SK-N-SH (cell line): ENCODE measurements at regions not wholly inside any gene's neighbourhood (a gene's known extent, or its start where the extent isn't known, plus 50 kb on each side); places are given as distances from the start of the nearest gene placed in this dataset.

ENCODE experiments used
- CTCF ChIA-PET: fragments of 300-600, 350-600 bp; formaldehyde crosslinking; extraction: SDS; loops from one replicate; lab custom pipeline; 2021; lab: Yijun Ruan, JAX
- POLR2A ChIA-PET: fragments of 350-600 bp; sonication (Branson Sonifier 250); formaldehyde crosslinking; extraction: SDS; loops from one replicate; lab custom pipeline; 2020; ENCODE audit warnings: antibody characterized with exemption, inconsistent platforms; lab: Yijun Ruan, JAX
- DNase-seq: peaks from one replicate; pipeline ENCODE4 v3.0.0; 2012
- H2AFZ ChIP-seq: fragments of 200-600 bp; sonication (generic); 2 replicates; pipeline ENCODE4 v1.8.1; 2016; ENCODE audit warnings: antibody characterized with exemption, mild to moderate bottlenecking, low read depth
- H3F3A ChIP-seq: fragments of 200-600 bp; sonication (generic); replicated peaks from 2 replicates; pipeline ENCODE3; 2016; ENCODE audit warnings: antibody characterized with exemption, mild to moderate bottlenecking; ENCODE audit not compliant: insufficient read depth
- H3K27ac ChIP-seq, 2 experiments: fragments of 200-500 bp in 1 of 2; fragments of 200-600 bp in 1 of 2; sonication (Bioruptor generic) in 1 of 2; sonication (generic), shearing (Covaris generic) in 1 of 2; 2 replicates each; pipeline versions ENCODE4 v1.5.1 to v1.6.1; 2014 to 2016; ENCODE audit warnings: low read depth in 2 of 2, inconsistent platforms in 1 of 2, low read length in 1 of 2, mild to moderate bottlenecking in 1 of 2, mixed read lengths in 1 of 2
- H3K27me3 ChIP-seq: fragments of 200-600 bp; sonication (generic), shearing (Covaris generic); 2 replicates; pipeline ENCODE4 v1.6.1; 2016; ENCODE audit warnings: mixed run types; ENCODE audit not compliant: insufficient read depth
- H3K36me3 ChIP-seq, 2 experiments: fragments of 200-500 bp in 1 of 2; fragments of 200-600 bp in 1 of 2; sonication (Bioruptor generic) in 1 of 2; sonication (generic) in 1 of 2; replicated peaks in 1 of 2; 2 replicates each; pipeline versions ENCODE3 to v1.5.1; 2014 to 2016; ENCODE audit warnings: low read length in 1 of 2, mild to moderate bottlenecking in 1 of 2; ENCODE audit not compliant: insufficient read depth in 2 of 2, control insufficient read depth in 1 of 2
- H3K4me1 ChIP-seq, 2 experiments: fragments of 200-500 bp in 1 of 2; fragments of 200-600 bp in 1 of 2; sonication (Bioruptor generic) in 1 of 2; sonication (generic), shearing (Covaris generic) in 1 of 2; 2 replicates each; pipeline versions ENCODE4 v1.5.1 to v1.6.1; 2014 to 2016; ENCODE audit warnings: low read depth in 1 of 2, low read length in 1 of 2, mixed run types in 1 of 2; ENCODE audit not compliant: insufficient read depth in 2 of 2, control insufficient read depth in 1 of 2
- H3K4me2 ChIP-seq: fragments of 200-600 bp; sonication (generic), shearing (Covaris generic); 2 replicates; pipeline ENCODE4 v1.6.1; 2017; ENCODE audit warnings: mixed run types
- H3K4me3 ChIP-seq, 2 experiments: fragments of 200-500 bp in 1 of 2; fragments of 200-600 bp in 1 of 2; sonication (Bioruptor generic) in 1 of 2; sonication (generic), shearing (Covaris generic) in 1 of 2; 2 replicates each; pipeline versions ENCODE4 v1.5.1 to v1.8.1; 2014 to 2016; ENCODE audit warnings: low read depth in 2 of 2, inconsistent platforms in 1 of 2, low read length in 1 of 2, mild to moderate bottlenecking in 1 of 2, mixed read lengths in 1 of 2, moderate library complexity in 1 of 2
- H3K79me2 ChIP-seq: fragments of 200-600 bp; sonication (generic); 2 replicates; pipeline ENCODE4 v1.8.1; 2017; ENCODE audit warnings: mild to moderate bottlenecking; ENCODE audit not compliant: insufficient read depth
- H3K9ac ChIP-seq: fragments of 200-600 bp; sonication (generic); 2 replicates; pipeline ENCODE4 v1.6.1; 2017; ENCODE audit warnings: mixed run types
- H3K9me2 ChIP-seq: fragments of 200-600 bp; sonication (generic); 2 replicates; pipeline ENCODE4 v1.6.1; 2017; ENCODE audit warnings: mixed run types
- H3K9me3 ChIP-seq: fragments of 200-600 bp; sonication (generic); 2 replicates; pipeline ENCODE4 v1.6.1; 2017; ENCODE audit warnings: mixed run types, mild to moderate bottlenecking, moderate library complexity
- H4K20me1 ChIP-seq: fragments of 200-600 bp; sonication (generic); 2 replicates; pipeline ENCODE4 v1.6.1; 2017; ENCODE audit warnings: mild to moderate bottlenecking, mixed run types; ENCODE audit not compliant: insufficient read depth
- CHD2 ChIP-seq: fragments of 150-350 bp; IDR thresholded peaks from 2 replicates; pipeline ENCODE4 v1.6.1; 2018; ENCODE audit warnings: low read length; ENCODE audit not compliant: partially characterized antibody
- ELF1 ChIP-seq: IDR thresholded peaks from 2 replicates; pipeline ENCODE4 v1.4.0; 2012
- EP300 ChIP-seq, 2 experiments: IDR thresholded peaks; 2 replicates each; pipeline versions ENCODE4 v1.4.0 to v1.6.1; 2012; ENCODE audit warnings: borderline replicate concordance in 1 of 2, low read depth in 1 of 2, low read length in 1 of 2
- FOSL2 ChIP-seq: IDR thresholded peaks from 2 replicates; pipeline ENCODE4 v1.4.0; 2012; ENCODE audit warnings: low read depth, mild to moderate bottlenecking, moderate library complexity, borderline replicate concordance
- FOXJ3 ChIP-seq: sonication (generic); formaldehyde crosslinking; IDR thresholded peaks from 2 replicates; pipeline ENCODE4 v1.5.1; 2020; ENCODE audit warnings: mild to moderate bottlenecking, missing genetic modification reagents
- FOXM1 ChIP-seq: IDR thresholded peaks from 2 replicates; pipeline ENCODE4 v1.4.0; 2012; ENCODE audit warnings: low read depth, mild to moderate bottlenecking
- GABPA ChIP-seq: IDR thresholded peaks from 2 replicates; pipeline ENCODE4 v1.4.0; 2012; ENCODE audit warnings: low read depth, mild to moderate bottlenecking
- GATA2 ChIP-seq: sonication (generic); formaldehyde crosslinking; IDR thresholded peaks from 2 replicates; pipeline ENCODE4 v1.5.0; 2020; ENCODE audit warnings: mild to moderate bottlenecking, missing genetic modification reagents
- IRF3 ChIP-seq: fragments of 150-350 bp; IDR thresholded peaks from 2 replicates; pipeline ENCODE4 v1.6.1; 2016; ENCODE audit warnings: mild to moderate bottlenecking, low read depth, low read length
- JUND ChIP-seq: IDR thresholded peaks from 2 replicates; pipeline ENCODE4 v1.4.0; 2012
- MAX ChIP-seq: IDR thresholded peaks from 2 replicates; pipeline ENCODE4 v1.4.0; 2012; ENCODE audit warnings: low read depth
- MEF2A ChIP-seq: IDR thresholded peaks from 2 replicates; pipeline ENCODE4 v1.4.0; 2012; ENCODE audit warnings: low read depth, borderline replicate concordance
- MXI1 ChIP-seq: IDR thresholded peaks from 2 replicates; pipeline ENCODE4 v1.6.1; 2012; ENCODE audit warnings: mild to moderate bottlenecking, low read depth, low read length, improper control_type of control experiment
- NRF1 ChIP-seq: IDR thresholded peaks from 2 replicates; pipeline ENCODE4 v1.6.1; 2012; ENCODE audit warnings: low read depth, mild to moderate bottlenecking, low read length
- PBX3 ChIP-seq: IDR thresholded peaks from 2 replicates; pipeline ENCODE4; 2012
- POLR2AphosphoS5 ChIP-seq: IDR thresholded peaks from 2 replicates; pipeline ENCODE4 v1.6.1; 2012; ENCODE audit warnings: low read depth, low read length
- RFX5 ChIP-seq: IDR thresholded peaks from 2 replicates; pipeline ENCODE4 v1.6.1; 2012; ENCODE audit warnings: mild to moderate bottlenecking, improper control_type of control experiment, low read length
- SIN3A ChIP-seq: IDR thresholded peaks from 2 replicates; pipeline ENCODE4 v1.6.1; 2012; ENCODE audit warnings: low read depth, mild to moderate bottlenecking, low read length, moderate library complexity, borderline replicate concordance
- SMC3 ChIP-seq: IDR thresholded peaks from 2 replicates; pipeline ENCODE4 v1.6.1; 2012; ENCODE audit warnings: low read depth, low read length, improper control_type of control experiment
- USF2 ChIP-seq: fragments of 150-350 bp; IDR thresholded peaks from 2 replicates; pipeline ENCODE4 v1.6.1; 2017; ENCODE audit warnings: antibody characterized with exemption, low read length, low read depth, borderline replicate concordance
- WGBS: methylation state at CpG from one replicate; pipeline ENCODE4 v1.1.6; 2017; ENCODE audit warnings: low lambda C conversion rate; 5-methylcytosine and 5-hydroxymethylcytosine counted together

GRCh38 chr3:82085851-82086475 lies 324.5 kb upstream of the GBE1 start:
- CTCF ChIA-PET = no interaction called here
- Histone ChIP-seq H3K27me3 (no peaks in the 10 kb centered on the region), H3K9me2 (no peaks in the 10 kb centered on the region), H4K20me1 (no peaks in the 10 kb centered on the region), H3K27ac (no peak overlapping the region), H3K4me3 (no peak overlapping the region), H3K9me3 (no peaks in the 10 kb centered on the region), H3K9ac (no peak overlapping the region), H3K4me1 (peaks cover 0 to 11% of the 10 kb centered on the region in 2 experiments; a peak in 2 of 4 replicates), H3K36me3 (no peaks in the 10 kb centered on the region), H3F3A (peaks cover 5% of the 10 kb centered on the region), H3K79me2 (no peaks in the 10 kb centered on the region), H3K4me2 (no peak overlapping the region), H2AFZ (no peak overlapping the region; the same call in 1 of the 2 replicates)
- DNase-seq = no peak
- 65% methylated on average over 5 of the region's 5 CpGs for WGBS
- POLR2A ChIA-PET = no interaction called here
- TF ChIP-seq MAX (no peak), EP300 (IDR thresholded peaks at IDR 0.05; ENCODE audit: borderline replicate concordance in 1 of 2, low read depth in 1 of 2, low read length in 1 of 2) (no peak), CHD2 (no peak), MEF2A (no peak), USF2 (no peak), MXI1 (no peak), IRF3 (no peak), FOXJ3 (CRISPR knock-in tag) (no peak), SIN3A (no peak), GATA2 (CRISPR knock-in tag) (no peak), POLR2AphosphoS5 (no peak), JUND (no peak), SMC3 (no peak), GABPA (no peak), PBX3 (no peak), ELF1 (no peak), FOXM1 (no peak)

- no peaks in the 10 kb centered on the region for H4K20me1 ChIP-seq
- no peak for DNase-seq
These were observed 323.9 kb upstream of the GBE1 start for GRCh38 chr3:82085356-82085755.

More at GRCh38 chr3:82085356-82085755, 323.9 kb upstream of the GBE1 start:
- Histone ChIP-seq H3K4me1 (peaks cover 0 to 16% of the 10 kb centered on the region in 2 experiments; a peak in 2 of 4 replicates), H3K27ac (no peak overlapping the region), H3K9me2 (no peaks in the 10 kb centered on the region), H3K4me3 (no peak overlapping the region), H3K27me3 (no peaks in the 10 kb centered on the region), H3K9ac (no peak overlapping the region), H3K4me2 (peak overlapping the region; percentile 17; the same call in 1 of the 2 replicates), H3K36me3 (no peaks in the 10 kb centered on the region), H2AFZ (peak overlapping the region; percentile 60), H3K9me3 (no peaks in the 10 kb centered on the region), H3K79me2 (no peaks in the 10 kb centered on the region), H3F3A (peaks cover 5% of the 10 kb centered on the region)
- ChIA-PET CTCF (interaction anchor here (0.7 kb wide), 1 partner anchor 214 kb away, joined by 4 read pairs; no protein-coding TSS in a partner anchor), POLR2A (no interaction called here)
- TF ChIP-seq NRF1 (no peak), RFX5 (no peak), MEF2A (no peak), USF2 (no peak), ELF1 (no peak), SMC3 (no peak), FOSL2 (no peak), FOXJ3 (CRISPR knock-in tag) (no peak)
- WGBS = 50% methylated on average over 3 of the region's 3 CpGs
